NCI-H526 (cell line): ENCODE measurements at regions not wholly inside any gene's neighbourhood (a gene's known extent, or its start where the extent isn't known, plus 50 kb on each side); places are given as distances from the start of the nearest gene placed in this dataset.

Source experiments
- DNase-seq, 2 experiments: peaks; one replicate each; lab custom pipeline; 2025; lab: John Stamatoyannopoulos, UW

- no peak for DNase-seq
These were observed 161.7 kb upstream of the UBE2E1 start for GRCh38 chr3:23644099-23644498.

GRCh38 chr3:23644676-23645075 is 161.1 kb upstream of the UBE2E1 start:
- no peak for DNase-seq

DNA sequence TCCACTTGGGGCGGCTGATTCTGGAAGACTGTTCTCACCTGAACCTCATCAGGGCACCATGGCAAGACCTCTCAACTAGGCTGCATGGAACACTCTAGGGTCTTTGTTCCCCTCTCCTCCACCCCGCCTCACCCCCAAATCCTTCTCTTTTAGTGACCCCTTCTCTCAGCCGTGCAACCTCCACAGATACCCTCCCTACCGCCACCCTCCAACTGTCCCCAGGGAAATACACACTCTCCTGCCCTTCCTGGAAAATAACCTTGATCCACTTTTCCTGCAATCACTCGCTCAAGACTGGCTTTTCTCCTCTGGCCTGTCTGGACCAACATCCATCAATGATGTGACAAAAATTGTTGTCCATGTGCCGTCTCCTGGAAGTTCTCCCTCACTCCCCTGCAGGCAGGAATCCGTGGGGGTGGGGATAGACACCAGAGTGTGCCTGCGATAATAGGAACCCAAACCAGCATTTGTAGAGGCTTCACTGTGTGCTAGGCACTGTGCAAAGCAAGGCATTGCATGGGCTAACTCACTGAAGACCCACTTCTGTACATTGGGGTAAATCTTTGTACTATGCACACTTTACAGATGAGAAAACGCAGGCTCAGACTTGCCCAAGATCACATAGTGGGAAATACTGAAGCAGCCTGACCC is 160.1 kb upstream of the UBE2E1 start:
- no peak for DNase-seq

- no peak for DNase-seq
These were observed 159.4 kb upstream of the UBE2E1 start for GRCh38 chr3:23646184-23646920.

GRCh38 chr3:23647706-23648258 is 158.0 kb upstream of the UBE2E1 start:
- DNase-seq, result no peak

GRCh38 chr3:23648326-23648995 is 157.3 kb upstream of the UBE2E1 start:
- DNase-seq, result no peak

- no peak for DNase-seq
These were observed 156.8 kb upstream of the UBE2E1 start for GRCh38 chr3:23648996-23649395.

DNA sequence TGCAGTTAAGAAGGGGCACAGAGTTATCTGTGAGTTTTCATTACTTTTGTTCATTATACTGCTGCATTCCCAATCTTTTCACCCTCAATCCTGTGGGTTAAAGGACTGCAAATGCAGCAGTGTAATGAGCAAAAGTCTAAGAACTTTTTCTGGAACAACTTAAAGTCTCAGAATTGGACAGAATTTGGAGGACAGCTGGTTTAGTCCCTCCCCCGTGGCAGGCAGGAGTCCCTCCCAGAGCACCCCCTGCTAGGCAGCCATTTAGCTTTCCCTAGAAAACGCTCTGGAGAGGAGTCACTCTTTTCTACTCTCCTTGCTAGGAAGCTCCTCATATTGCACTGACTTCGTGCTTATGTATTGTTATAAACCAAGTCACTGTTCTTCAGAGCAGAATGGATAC is 156.3 kb upstream of the UBE2E1 start:
- DNase-seq, result no peak

- no peak for DNase-seq
These were observed 155.2 kb upstream of the UBE2E1 start for GRCh38 chr3:23650371-23651140.

GRCh38 chr3:23653647-23654525 is 151.9 kb upstream of the UBE2E1 start:
- no peak for DNase-seq

DNA sequence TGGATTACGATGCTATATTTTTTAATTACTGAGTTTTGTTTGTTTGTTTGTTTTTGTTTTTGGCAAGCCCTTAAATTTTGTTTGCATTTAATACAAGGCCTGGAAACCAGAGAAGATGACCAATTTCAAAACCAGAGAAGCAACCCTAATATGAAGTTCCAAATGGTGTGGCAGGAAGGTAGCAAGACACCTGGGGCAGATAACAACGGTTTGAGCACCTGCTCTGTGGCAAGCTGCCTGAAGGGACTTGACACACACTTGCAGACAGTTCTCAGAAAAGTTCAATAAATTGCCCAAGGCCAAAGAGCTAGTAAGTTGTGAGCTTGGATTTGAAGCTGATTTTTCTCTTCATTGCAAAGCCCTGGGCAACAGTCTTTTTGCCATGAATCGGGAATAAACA is 151.2 kb upstream of the UBE2E1 start:
- DNase-seq, result no peak

DNA sequence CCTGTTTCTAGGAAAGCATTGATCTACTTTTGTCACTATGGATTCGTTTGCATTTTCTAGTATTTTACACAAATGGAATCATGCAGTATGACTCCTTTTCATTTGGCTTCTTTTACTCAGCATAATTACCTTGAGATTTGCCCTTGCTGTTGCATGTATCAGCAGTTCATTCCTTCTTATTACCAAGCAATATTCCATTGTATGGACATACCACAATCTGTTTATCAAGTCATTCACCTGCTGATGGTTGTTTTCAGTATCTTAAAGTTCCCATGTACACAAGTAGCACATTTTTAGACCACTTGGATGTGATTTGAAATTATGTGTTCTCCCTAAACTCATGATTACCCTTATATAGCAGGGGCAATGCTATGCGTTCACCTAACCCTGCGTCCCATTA is 150.0 kb upstream of the UBE2E1 start:
- DNase-seq, result no peak

DNA sequence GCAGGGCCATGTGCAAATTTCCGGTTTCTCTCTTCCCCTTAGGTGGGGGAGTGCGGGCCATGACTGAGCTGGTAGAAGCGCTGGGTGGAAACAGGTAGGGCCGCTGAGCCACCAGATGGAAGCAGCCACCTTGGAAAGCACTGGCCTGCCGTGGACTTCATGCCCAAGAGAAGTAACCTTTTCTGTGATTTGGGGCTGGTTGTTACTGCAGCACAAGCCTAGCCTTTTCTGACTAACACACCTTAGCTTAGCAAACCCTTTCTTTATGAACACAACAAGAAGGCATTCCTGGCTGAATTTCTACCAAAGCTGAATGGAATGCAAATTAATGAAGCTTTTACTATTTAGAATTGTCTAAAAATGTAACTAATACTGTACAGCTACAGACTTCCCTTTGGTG is 149.6 kb upstream of the UBE2E1 start:
- DNase-seq, result no peak

DNA sequence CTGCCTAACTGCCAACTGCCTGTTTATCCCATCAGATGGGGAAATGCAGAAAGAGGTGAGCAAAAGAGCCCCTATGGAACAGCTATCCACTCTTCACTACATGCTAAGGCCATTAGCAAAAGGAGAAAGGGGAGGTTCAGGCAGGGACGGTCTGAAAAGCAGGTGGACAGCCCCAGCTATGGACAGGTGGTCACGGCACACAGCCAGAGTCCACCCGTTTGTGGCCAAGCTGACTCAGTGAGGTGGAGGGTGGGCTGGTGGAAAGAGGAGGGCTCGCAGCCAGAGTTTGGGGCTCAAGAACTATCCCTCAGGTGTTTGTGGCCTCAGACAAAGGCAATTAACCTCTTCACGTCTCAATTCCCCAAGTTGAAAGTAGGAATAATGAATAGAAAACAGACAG is 148.9 kb upstream of the UBE2E1 start:
- no peak for DNase-seq

- DNase-seq, result no peak
These were observed 148.1 kb upstream of the UBE2E1 start for GRCh38 chr3:23657647-23658046.

- DNase-seq, result no peak
These were observed 146.5 kb upstream of the UBE2E1 start for GRCh38 chr3:23659274-23659673.

DNA sequence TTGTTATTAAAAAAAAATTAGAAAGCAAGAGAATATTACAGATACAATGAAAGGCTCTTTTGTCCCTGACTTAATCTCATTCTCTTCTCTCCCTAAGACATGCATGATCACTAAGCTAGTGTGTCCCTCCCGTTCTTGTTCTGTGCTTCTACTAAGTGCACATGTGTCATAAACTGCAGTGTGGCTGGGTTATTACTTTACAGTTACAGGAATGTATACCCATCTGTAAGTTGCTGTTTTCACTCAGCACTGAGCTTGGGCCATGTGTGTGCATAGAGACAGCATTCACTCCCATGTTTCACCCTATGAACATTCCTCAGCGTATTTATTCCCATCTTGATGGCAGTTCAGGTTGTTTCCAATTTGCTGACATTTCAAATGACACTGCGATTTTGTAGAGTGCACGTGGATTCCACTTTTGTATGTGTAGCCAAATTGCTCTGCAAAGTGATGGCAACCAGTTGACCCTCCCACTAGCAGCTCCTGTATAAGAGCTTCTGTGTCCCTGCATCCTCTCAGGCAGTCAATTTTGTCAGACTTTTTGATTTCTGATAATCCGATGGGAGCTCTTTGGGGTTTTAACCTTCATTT is 145.8 kb upstream of the UBE2E1 start:
- DNase-seq, result no peak

DNA sequence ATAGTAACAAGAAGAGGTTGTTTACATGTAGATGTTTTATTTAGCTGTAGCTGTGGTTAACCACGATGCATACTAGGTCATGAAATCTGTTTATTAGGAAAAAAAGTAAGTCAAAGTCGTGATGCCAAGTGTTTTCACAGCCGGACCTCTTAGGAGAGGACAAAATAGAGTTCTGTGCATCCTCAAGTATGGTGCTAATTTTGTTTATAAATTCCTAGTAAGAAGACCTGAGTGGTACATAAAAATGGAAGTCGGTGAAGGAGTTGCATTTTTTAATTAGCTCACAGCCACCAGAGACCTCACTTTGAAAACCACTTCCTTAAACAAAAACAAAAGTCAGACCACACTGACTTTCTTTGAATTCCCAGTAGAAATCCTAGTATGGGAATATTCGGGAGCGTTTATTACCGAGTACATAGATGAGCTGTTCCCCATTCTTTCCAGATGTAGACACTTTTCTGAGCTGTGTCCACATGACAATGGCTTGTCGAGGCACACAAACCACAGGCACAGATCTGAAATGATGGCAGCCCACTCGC is 143.6 kb upstream of the UBE2E1 start:
- no peak for DNase-seq

- DNase-seq, result no peak
These were observed 142.5 kb upstream of the UBE2E1 start for GRCh38 chr3:23663246-23663645.

GRCh38 chr3:23663661-23664186 is 142.0 kb upstream of the UBE2E1 start:
- no peak for DNase-seq
